Stimulated activated CD8-positive, alpha-beta memory T cell treated with anti-CD3 and anti-CD28 coated beads, Interleukin-7, amount 100 ng/mL, for 48 hours (primary cell): ENCODE measurements at regions not wholly inside any gene's neighbourhood (a gene's known extent, or its start where the extent isn't known, plus 50 kb on each side); places are given as distances from the start of the nearest gene placed in this dataset.

Experiments
- DNase-seq, 2 donors: peaks; one replicate each; pipeline ENCODE4 v3.0.0-alpha.2; 2020; ENCODE audit warnings: low read depth in 1 of 2; ENCODE audit errors: extremely low read depth in 1 of 2

DNA sequence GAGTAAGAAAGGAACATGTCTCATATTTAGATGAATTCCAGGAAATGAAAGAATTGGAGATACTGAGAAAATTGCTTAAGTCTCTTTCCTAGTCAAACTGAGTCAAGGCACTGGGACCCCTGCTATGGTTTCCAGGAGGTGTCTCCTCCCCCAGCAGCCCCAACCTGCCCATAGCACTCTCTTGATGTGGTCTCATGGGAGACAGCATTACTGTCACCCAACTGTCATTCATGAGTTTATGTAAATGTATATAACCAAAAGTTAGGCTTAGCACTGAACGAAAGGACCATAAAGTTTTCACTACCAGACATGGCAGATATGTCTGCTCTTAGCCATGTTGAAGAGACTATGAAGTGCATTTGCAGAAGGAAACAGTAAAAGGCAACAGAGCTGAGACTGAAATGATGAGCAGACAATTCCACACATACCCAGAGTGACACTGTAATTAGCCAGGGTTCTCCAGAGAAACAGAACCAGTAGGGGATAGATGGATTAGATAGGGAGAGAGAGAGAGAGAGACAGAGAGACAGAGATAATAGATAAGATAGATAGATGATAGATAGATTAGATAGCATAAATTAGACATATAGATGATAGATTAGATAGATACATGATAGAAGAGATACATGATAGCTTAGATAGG lies 328.1 kb downstream of the BRD1 start:
- no peak for DNase-seq

- DNase-seq = no peak
Observed at GRCh38 chr22:49497266-49497665, 330.4 kb downstream of the BRD1 start.

GRCh38 chr22:49494555-49494954 lies 333.1 kb downstream of the BRD1 start:
- no peak for DNase-seq

GRCh38 chr22:49492741-49493251 lies 334.9 kb downstream of the BRD1 start:
- DNase-seq = no peak

DNA sequence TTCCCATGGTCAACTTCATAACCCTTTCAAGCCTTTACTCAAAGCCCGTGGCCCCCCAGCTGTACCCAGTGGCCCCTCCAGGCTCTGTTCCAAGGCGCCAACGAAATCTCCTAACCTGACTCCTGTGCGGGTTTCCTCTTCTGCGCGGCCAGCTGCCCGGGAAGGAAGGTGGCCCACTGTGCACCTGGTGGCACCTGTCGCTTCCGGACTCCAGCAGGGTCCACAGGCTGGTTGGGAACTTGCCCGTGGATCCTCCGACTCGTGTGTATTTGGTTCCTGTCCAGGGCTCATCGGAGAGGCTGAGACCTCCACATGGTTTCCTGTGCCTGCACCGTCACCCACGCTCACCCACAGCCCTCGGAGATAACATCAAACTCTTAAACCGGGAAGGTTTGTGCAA lies 335.4 kb downstream of the BRD1 start:
- no peak for DNase-seq

DNA sequence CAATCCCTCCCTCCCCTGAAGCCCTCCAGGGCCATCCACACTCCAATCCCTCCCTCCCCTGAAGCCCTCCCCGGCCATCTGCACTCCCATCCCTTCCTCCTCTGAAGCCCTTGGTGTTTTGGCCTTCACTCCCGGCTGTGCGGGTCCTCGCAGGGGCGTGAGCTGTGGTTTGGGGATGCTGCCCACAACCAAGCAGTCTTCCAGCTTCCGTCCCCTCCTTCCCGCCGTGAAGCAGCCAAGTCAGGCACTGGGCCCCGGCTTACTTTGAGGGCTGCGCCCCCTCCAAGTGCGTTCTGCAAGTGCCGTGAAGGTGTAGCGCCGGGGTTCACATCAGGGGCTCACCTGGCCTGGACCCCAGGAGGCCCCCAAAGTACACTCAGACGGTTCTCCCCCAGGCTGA lies 335.9 kb downstream of the BRD1 start:
- no peak for DNase-seq

DNA sequence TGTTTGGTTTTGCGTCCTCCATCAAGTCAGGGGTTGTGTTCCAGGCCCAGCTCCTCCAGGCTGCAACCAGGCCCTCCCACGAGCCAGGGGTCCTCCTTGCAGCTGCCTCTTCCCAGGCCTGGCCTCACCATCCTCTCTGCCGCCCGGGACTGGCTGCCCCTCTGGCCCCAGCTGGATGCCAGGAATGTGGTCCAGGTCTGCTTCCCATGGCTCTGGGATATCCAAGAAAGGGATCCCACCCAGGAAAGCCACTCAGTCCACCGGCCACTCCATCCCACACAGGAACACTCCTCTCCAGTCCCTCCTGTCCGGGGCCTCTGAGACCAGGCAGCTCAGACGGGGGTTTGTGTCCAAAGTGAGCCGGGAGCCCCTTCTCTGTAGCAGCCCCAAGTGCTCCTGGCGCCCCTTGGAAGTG lies 336.4 kb downstream of the BRD1 start:
- DNase-seq = no peak

DNA sequence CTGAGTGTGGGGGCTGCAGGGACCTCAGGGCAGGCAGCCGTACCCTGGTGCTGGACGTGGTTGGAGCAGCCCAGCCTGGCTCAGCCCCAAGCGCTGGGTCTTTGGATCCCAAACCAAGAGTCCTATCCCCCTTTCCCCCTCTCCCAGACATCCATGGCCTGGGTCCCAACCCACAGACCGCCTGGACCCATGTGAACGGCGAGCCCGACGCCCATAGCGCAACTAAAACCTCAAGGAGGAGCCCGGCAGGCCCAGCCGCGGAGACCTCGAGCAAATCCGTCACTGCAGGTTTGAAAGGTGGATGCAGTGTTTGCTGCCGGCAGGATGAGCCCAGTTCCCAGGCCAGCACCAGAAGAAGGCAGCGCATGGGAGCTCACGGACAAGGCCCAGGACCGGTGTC lies 337.0 kb downstream of the BRD1 start:
- DNase-seq = no peak

GRCh38 chr22:49489821-49490220 lies 337.9 kb downstream of the BRD1 start:
- no peak for DNase-seq

DNA sequence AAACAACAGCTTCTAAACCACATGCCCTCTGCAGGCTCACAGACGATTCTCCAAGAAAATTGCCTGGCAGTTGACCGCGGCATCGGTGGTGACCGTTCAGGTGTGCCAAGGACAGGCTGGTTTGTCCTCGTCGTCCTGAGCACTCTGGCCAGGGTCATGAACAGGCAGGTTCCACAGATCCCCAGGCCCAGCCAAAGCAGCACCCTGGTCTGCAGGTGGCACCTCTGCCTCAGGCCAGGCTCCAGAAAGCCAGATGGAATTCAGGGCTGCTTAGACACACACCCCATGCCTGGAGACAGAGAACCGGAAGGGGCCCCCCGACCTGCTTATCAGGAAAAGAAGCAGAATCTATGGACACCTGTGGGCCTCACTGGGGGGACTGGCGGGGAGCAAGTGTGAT lies 338.7 kb downstream of the BRD1 start:
- DNase-seq = no peak

GRCh38 chr22:49487950-49488349 lies 339.7 kb downstream of the BRD1 start:
- no peak for DNase-seq

- no peak for DNase-seq
Observed at GRCh38 chr22:49486225-49486624, 341.4 kb downstream of the BRD1 start.

DNA sequence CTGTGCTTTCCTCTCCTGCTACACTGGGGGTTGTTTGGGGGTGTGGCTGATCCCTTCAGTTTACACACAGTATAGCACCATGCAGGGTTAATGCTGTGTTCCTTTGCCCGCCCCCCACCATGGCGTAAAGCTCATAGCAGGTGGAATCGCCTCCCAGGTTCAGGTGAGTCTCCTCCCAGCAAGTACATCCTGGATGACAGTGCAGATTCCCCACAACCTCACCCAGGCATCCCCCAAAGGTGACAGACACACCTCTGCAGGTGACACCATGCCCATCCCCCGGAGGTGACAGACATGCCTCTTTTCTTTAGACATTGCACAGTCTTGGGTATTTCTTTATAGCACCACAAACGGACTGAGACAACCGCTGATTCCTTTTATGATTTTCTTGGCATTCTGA lies 343.7 kb downstream of the BRD1 start:
- no peak for DNase-seq

GRCh38 chr22:49483281-49483870 lies 344.3 kb downstream of the BRD1 start:
- no peak for DNase-seq

- DNase-seq = no peak
Observed at GRCh38 chr22:49482811-49483210, 344.9 kb downstream of the BRD1 start.

GRCh38 chr22:49481659-49482399 lies 345.8 kb downstream of the BRD1 start:
- no peak for DNase-seq

GRCh38 chr22:49480896-49481658 lies 346.6 kb downstream of the BRD1 start:
- DNase-seq = no peak

GRCh38 chr22:49480331-49480730 lies 347.3 kb downstream of the BRD1 start:
- DNase-seq = no peak

DNA sequence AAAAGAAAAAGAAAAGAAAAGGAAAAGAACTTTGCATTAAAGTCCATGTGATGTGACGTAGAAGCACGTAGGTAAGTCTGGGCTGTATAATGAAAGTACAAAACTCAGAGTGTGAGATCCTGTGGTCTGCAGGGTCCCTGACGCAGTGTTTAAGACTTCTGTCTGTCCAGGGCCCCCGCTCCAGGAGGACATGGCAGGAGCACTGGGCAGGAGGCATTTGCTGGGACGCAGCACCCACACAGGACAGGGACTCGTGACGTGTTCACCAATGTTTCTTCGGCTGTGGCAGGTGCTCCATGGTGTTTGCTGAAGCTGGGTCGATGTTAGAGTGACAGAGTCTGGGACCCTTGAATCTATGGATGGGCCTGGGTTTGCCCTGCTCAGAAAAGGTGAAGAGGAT lies 348.1 kb downstream of the BRD1 start:
- DNase-seq = no peak

DNA sequence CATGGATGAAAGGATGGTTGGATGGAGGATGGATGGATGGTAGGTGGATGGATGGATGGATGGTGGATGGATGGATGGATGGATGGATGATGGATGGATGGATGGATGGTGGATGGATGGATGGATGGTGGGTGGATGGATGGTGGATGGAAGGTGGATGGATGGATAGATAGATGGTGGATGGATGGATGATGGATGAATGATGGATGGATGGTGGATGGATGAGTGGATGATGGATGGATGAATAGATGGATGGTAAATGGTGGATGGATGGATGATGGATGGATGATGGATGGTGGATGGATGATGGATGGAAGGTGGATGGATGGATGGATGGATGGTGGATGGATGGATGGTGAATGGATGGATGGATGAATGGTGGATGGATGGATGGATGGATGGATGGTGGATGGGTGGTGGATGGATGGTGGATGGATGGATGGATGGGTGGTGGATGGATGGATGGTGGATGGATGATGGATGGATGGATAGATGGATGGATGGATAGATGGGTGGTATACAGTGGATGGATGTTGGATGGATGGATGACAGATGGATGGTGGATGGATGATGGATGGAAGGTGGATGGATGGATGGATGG lies 350.8 kb downstream of the BRD1 start:
- no peak for DNase-seq

GRCh38 chr22:49476176-49476575 lies 351.5 kb downstream of the BRD1 start:
- no peak for DNase-seq
